HepG2 (cell line): ENCODE measurements at regions not wholly inside any gene's neighbourhood (a gene's known extent, or its start where the extent isn't known, plus 50 kb on each side); places are given as distances from the start of the nearest gene placed in this dataset.

Source experiments
- ATAC-seq: fragments of 200-7000 bp; cut with Tn5 transposase; 3 replicates; pipeline ENCODE4 v1.9.1; 2020; ENCODE audit warnings: mild to moderate bottlenecking, moderate library complexity
- BruUV-seq: library from RNA; stranded (reverse); fragments of 400-500 nt; replicated peaks from 2 replicates; lab custom pipeline; 2021; lab: Mats Ljungman, UMichigan
- CTCF ChIA-PET: fragments of 300-600 bp; formaldehyde crosslinking; extraction: SDS; loops from one replicate; lab custom pipeline; 2021; ENCODE audit warnings: low total read pairs, inconsistent platforms, low intra/inter-chr PET ratio; lab: Yijun Ruan, JAX
- POLR2A ChIA-PET: fragments of 350-600 bp; sonication (Branson Sonifier 250); formaldehyde crosslinking; loops from one replicate; lab custom pipeline; 2020; ENCODE audit warnings: antibody characterized with exemption, inconsistent platforms; lab: Yijun Ruan, JAX
- DNase-seq: peaks from one replicate; pipeline ENCODE4 v3.0.0-alpha.2; 2015; ENCODE audit warnings: low spot score
- FAIRE-seq: peaks from 3 replicates; lab custom pipeline; 2011; peaks lifted over from hg19 to GRCh38; lab: Jason Lieb, UNC
- H2AFZ ChIP-seq: one replicate; pipeline ENCODE4 v1.6.1; 2011; ENCODE audit warnings: low read length, inconsistent platforms
- H3K27ac ChIP-seq: fragments of 300-600 bp; 3 replicates; pipeline ENCODE4 v1.8.0; 2011; ENCODE audit warnings: mixed run types, mild to moderate bottlenecking, mixed read lengths, low read length, inconsistent platforms; ENCODE audit not compliant: insufficient read depth; ENCODE audit errors: extremely low read length
- H3K27me3 ChIP-seq, 2 experiments: fragments of 200-600 bp in 1 of 2; 2 replicates in 1 of 2; 3 replicates in 1 of 2; pipeline versions ENCODE4 v1.6.0 to v1.8.0; 2011; ENCODE audit warnings: low read length in 2 of 2, mild to moderate bottlenecking in 2 of 2, moderate library complexity in 2 of 2, inconsistent platforms in 1 of 2; ENCODE audit not compliant: insufficient read depth in 2 of 2, control insufficient read depth in 1 of 2
- H3K36me3 ChIP-seq, 2 experiments: fragments of 200-600 bp in 1 of 2; replicated peaks in 1 of 2; 2 replicates in 1 of 2; 3 replicates in 1 of 2; pipeline versions ENCODE4 v1.5.1 to v1.8.0; 2011; ENCODE audit warnings: low read length in 2 of 2, inconsistent platforms in 1 of 2; ENCODE audit not compliant: insufficient read depth in 2 of 2, control insufficient read depth in 1 of 2
- H3K4me1 ChIP-seq: 2 replicates; pipeline ENCODE4 v1.5.1; 2012; ENCODE audit warnings: low read length, inconsistent platforms; ENCODE audit not compliant: insufficient read depth
- H3K4me2 ChIP-seq: 2 replicates; pipeline ENCODE4 v1.6.0; 2011; ENCODE audit warnings: low read depth, low read length, inconsistent platforms
- H3K4me3 ChIP-seq, 3 experiments: fragments of 200-600 bp in 1 of 3; sonication (generic), shearing (Covaris generic) in 1 of 3; replicated peaks in 1 of 3; 2 replicates each; pipeline ENCODE4 v1.5.1; 2011 to 2016; ENCODE audit warnings: low read length in 3 of 3, inconsistent platforms in 2 of 3, low read depth in 2 of 3, mild to moderate bottlenecking in 2 of 3, control low read depth in 1 of 3, mixed read lengths in 1 of 3; ENCODE audit not compliant: insufficient read depth in 1 of 3
- H3K79me2 ChIP-seq: one replicate; pipeline ENCODE4 v1.6.1; 2011; ENCODE audit warnings: low read length, inconsistent platforms; ENCODE audit not compliant: insufficient read depth
- H3K9ac ChIP-seq: 2 replicates; pipeline ENCODE4 v1.6.0; 2011; ENCODE audit warnings: mild to moderate bottlenecking, low read depth, low read length, inconsistent platforms; ENCODE audit not compliant: insufficient read depth
- H3K9me3 ChIP-seq: 2 replicates; pipeline ENCODE4 v1.5.1; 2012; ENCODE audit warnings: mild to moderate bottlenecking, low read length
- H4K20me1 ChIP-seq: 2 replicates; pipeline ENCODE4 v1.6.0; 2011; ENCODE audit warnings: inconsistent platforms, mild to moderate bottlenecking, low read length, moderate library complexity; ENCODE audit not compliant: insufficient read depth
- FOSL1 ChIP-seq: sonication (generic); formaldehyde crosslinking; IDR thresholded peaks from 2 replicates; pipeline ENCODE4 v1.9.0; 2021; ENCODE audit warnings: missing genetic modification reagents, borderline replicate concordance
- GMEB2 ChIP-seq: IDR thresholded peaks from 2 replicates; pipeline ENCODE4 v1.6.1; 2016; ENCODE audit warnings: missing biosample characterization, missing genetic modification reagents, low read depth
- KDM5A ChIP-seq: fragments of 200-600 bp; sonication (generic); IDR thresholded peaks from 2 replicates; pipeline ENCODE4 v1.7.0; 2018; ENCODE audit warnings: antibody characterized with exemption, mild to moderate bottlenecking, low read length, borderline replicate concordance
- NR2C2 ChIP-seq: sonication (generic); formaldehyde crosslinking; IDR thresholded peaks from 2 replicates; pipeline ENCODE4 v1.4.0; 2020; ENCODE audit warnings: missing genetic modification reagents, mild to moderate bottlenecking, moderate library complexity, borderline replicate concordance
- SRF ChIP-seq: IDR thresholded peaks from 2 replicates; pipeline ENCODE4 v1.6.1; 2011; ENCODE audit warnings: mild to moderate bottlenecking, low read depth, low read length, moderate library complexity
- TCF7L2 ChIP-seq: IDR thresholded peaks from 2 replicates; pipeline ENCODE4 v1.6.1; 2011; ENCODE audit warnings: mild to moderate bottlenecking, low read depth, low read length, moderate library complexity
- USF2 ChIP-seq, 2 experiments: sonication (generic) in 1 of 2; formaldehyde crosslinking in 1 of 2; IDR thresholded peaks; 2 replicates each; pipeline versions ENCODE4 v1.5.1 to v1.6.1; 2011 to 2020; ENCODE audit warnings: borderline replicate concordance in 1 of 2, low read depth in 1 of 2, low read length in 1 of 2, mild to moderate bottlenecking in 1 of 2, missing genetic modification reagents in 1 of 2, moderate library complexity in 1 of 2
- ZNF33B ChIP-seq: sonication (generic); formaldehyde crosslinking; IDR thresholded peaks from 2 replicates; pipeline ENCODE4 v1.5.1; 2020; ENCODE audit warnings: mild to moderate bottlenecking, missing genetic modification reagents
- ZNF574 ChIP-seq: sonication (generic); formaldehyde crosslinking; IDR thresholded peaks from 2 replicates; pipeline ENCODE4 v1.4.0; 2020; ENCODE audit warnings: missing genetic modification reagents
- WGBS: methylation state at CpG from one replicate; pipeline ENCODE4 v1.1.6; 2017; ENCODE audit warnings: low lambda C conversion rate; 5-methylcytosine and 5-hydroxymethylcytosine counted together
- in situ Hi-C: cut with HindIII; loops from 2 replicates; pipeline ENCODE4 v1.10.0; 2017; ENCODE audit warnings: low pct_unique_long_range_greater_than_20kb; ENCODE audit not compliant: extremely low pct_ligation_motif_present
- intact Hi-C: fragments of 100-400 bp; cut with micrococcal nuclease; formaldehyde crosslinking; loops from one replicate; pipeline ENCODE4 v1.10.0; 2022; ENCODE audit not compliant: unreplicated experiment

GRCh38 chr5:126723643-126724042 lies 53.3 kb upstream of the LMNB1 start:
- in situ Hi-C loops: no loop called here
- Histone ChIP-seq H3K4me2 (no peak overlapping the region), H2AFZ (no peak overlapping the region), H3K4me1 (no peaks in the 10 kb centered on the region), H3K9ac (no peak overlapping the region), H3K36me3 (no peaks in the 10 kb centered on the region), H3K79me2 (no peaks in the 10 kb centered on the region), H4K20me1 (no peaks in the 10 kb centered on the region), H3K9me3 (no peaks in the 10 kb centered on the region), H3K4me3 (no peak overlapping the region), H3K27me3 (no peaks in the 10 kb centered on the region), H3K27ac (no peak overlapping the region)
- no peak for ATAC-seq
- intact Hi-C loops: no loop called here
- TF ChIP-seq KDM5A: no peak
- no peak for TF ChIP-seq GMEB2
- peak; percentile 96 for TF ChIP-seq SRF
- TF ChIP-seq ZNF574 (CRISPR knock-in tag): no peak
- no peak for TF ChIP-seq NR2C2
- no peak for TF ChIP-seq TCF7L2
- TF ChIP-seq USF2 (IDR thresholded peaks at IDR 0.05; ENCODE audit: low read depth, low read length): no peak
- peak; percentile 32; the same call in 1 of the 2 replicates for TF ChIP-seq USF2 (CRISPR knock-in tag; IDR thresholded peaks at IDR 0.05; ENCODE audit: borderline replicate concordance)
- no peak for TF ChIP-seq ZNF33B (CRISPR knock-in tag)
- no peak for TF ChIP-seq FOSL1 (CRISPR knock-in tag)
- POLR2A ChIA-PET: no interaction called here
- DNase-seq: no peak
- no TSS peak for BruUV-seq
- WGBS: 13% methylated on average over 2 of the region's 2 CpGs
- FAIRE-seq: no peak
- CTCF ChIA-PET: no interaction called here
